Stimulated activated CD8-positive, alpha-beta memory T cell treated with anti-CD3 and anti-CD28 coated beads, Interleukin-7, amount 100 ng/mL, for 4 hours (primary cell): ENCODE measurements at regions not wholly inside any gene's neighbourhood (a gene's known extent, or its start where the extent isn't known, plus 50 kb on each side); places are given as distances from the start of the nearest gene placed in this dataset.

Source experiments
- DNase-seq, 2 donors: peaks; one replicate each; pipeline ENCODE4 v3.0.0-alpha.2; 2020; ENCODE audit warnings: low read depth in 2 of 2

- DNase-seq: no peak
Observed at GRCh38 chr3:56864918-56865524, 63.3 kb upstream of the ARHGEF3 start.

GRCh38 chr3:56864090-56864489, 62.3 kb upstream of the ARHGEF3 start:
- no peak for DNase-seq

- DNase-seq: peak in 1 of 2 donors; percentile 27
Observed at GRCh38 chr3:56862352-56863062, 60.8 kb upstream of the ARHGEF3 start.

- no peak for DNase-seq
Observed at GRCh38 chr3:56861511-56861910, 59.8 kb upstream of the ARHGEF3 start.

GRCh38 chr3:56860939-56861338, 59.2 kb upstream of the ARHGEF3 start:
- no peak for DNase-seq

- no peak for DNase-seq
Observed at GRCh38 chr3:56860351-56860750, 58.6 kb upstream of the ARHGEF3 start.

GRCh38 chr3:56858331-56858730, 56.6 kb upstream of the ARHGEF3 start:
- DNase-seq: no peak

- no peak for DNase-seq
Observed at GRCh38 chr3:56857178-56857577, 55.4 kb upstream of the ARHGEF3 start.

GRCh38 chr3:56856752-56857151, 55.0 kb upstream of the ARHGEF3 start:
- no peak for DNase-seq

- no peak for DNase-seq
Observed at GRCh38 chr3:56855856-56856512, 54.2 kb upstream of the ARHGEF3 start.

- no peak for DNase-seq
Observed at GRCh38 chr3:56854856-56855611, 53.3 kb upstream of the ARHGEF3 start.

- DNase-seq: no peak
Observed at GRCh38 chr3:56851966-56852884, 50.5 kb upstream of the ARHGEF3 start.
